ENCODE measurements at regions not wholly inside any gene's neighbourhood (a gene's known extent, or its start where the extent isn't known, plus 50 kb on each side); places are given as distances from the start of the nearest gene placed in this dataset.
"Not testable (repeated sequence)": the region's sequence is repeated elsewhere in the genome, so short reads cannot be mapped to it uniquely, and the experiment has no call there.

GRCh38 chr15:20646529-20647142 is 105.0 kb upstream of the GOLGA6L6 start:
- Histone ChIP-seq H4K20me1 (no peaks in the 10 kb centered on the region), H3K9me3 (replicated peaks in 1 of 11) (no peaks in the 10 kb centered on the region), H3K9ac (no peak overlapping the region), H3K27me3 (no peaks in the 10 kb centered on the region), H3K4me3 (no peak overlapping the region), H3K4me2 (peak overlapping the region in 10 of 11 experiments; percentile 8 to 67 (median 52); a peak in 20 of 22 replicates), H3K36me3 (no peaks in the 10 kb centered on the region), H3K4me1 (peaks cover 8 to 30% (median 13%) of the 10 kb centered on the region in 10 experiments), H3K27ac (peak overlapping the region in 8 of 11 experiments; percentile 2 to 51 (median 43); a peak in 14 of 22 replicates)
- no peak for TF ChIP-seq Cebpa-rat (IDR thresholded peaks at IDR 0.05)

DNA sequence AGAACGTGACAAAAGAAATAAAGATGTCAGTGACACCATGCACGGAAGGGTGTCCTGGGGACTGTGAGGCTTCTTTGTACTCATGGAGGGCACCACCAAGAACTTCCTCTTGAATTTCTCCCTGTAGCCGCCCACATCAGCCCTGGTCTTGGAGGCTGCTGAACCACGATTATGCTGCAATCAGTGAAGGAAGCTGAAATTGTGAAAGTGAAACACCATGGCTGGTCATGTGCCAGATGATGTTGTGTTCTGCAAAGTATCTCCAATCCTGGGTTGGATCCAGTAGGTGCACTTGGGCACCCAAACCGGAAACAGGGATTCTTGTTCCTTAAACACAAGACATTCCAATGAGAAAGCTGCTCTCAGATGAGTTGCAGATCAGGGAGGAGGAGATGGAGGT is 104.4 kb upstream of the GOLGA6L6 start:
- peaks cover 8 to 24% (median 13%) of the 10 kb centered on the region in 10 experiments for H3K4me1 ChIP-seq
- no peaks in the 10 kb centered on the region for H4K20me1 ChIP-seq
- peak; percentile 54 to 93 (median 89); a peak in 18 of 22 replicates for TF ChIP-seq Cebpa-rat (IDR thresholded peaks at IDR 0.05)
- no peaks in the 10 kb centered on the region for H3K9me3 ChIP-seq (replicated peaks in 1 of 11)
- H3K9ac ChIP-seq: no peak overlapping the region
- no peaks in the 10 kb centered on the region for H3K36me3 ChIP-seq
- H3K4me2 ChIP-seq: peak overlapping the region; percentile 6 to 67 (median 48)
- no peaks in the 10 kb centered on the region for H3K27me3 ChIP-seq
- H3K4me3 ChIP-seq: no peak overlapping the region
- H3K27ac ChIP-seq: peak overlapping the region in 8 of 11 experiments; percentile 2 to 51 (median 43); a peak in 14 of 22 replicates

DNA sequence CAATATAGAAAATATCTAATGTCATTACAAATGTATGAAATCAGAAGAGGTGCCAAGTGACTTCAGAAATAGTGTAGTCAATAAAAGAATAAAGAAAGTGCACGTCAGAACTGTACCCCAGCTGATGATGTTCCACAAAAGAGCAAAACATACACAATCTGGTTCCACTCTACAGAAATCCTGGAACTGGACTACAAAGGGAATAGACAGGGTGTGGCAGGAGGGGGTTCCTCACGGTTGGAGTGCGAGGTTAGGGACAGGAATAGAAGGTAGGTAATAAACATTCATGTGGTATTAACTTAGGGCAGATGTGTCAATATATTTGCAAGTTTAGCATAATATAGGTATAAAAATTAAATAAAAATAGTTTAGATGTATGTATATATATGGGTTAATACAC is 103.3 kb upstream of the GOLGA6L6 start:
- Histone ChIP-seq H3K36me3 (no peaks in the 10 kb centered on the region), H3K4me1 (peaks cover 8 to 20% (median 13%) of the 10 kb centered on the region in 10 experiments), H4K20me1 (no peaks in the 10 kb centered on the region), H3K4me3 (no peak overlapping the region), H3K9ac (no peak overlapping the region), H3K4me2 (peak overlapping the region in 2 of 11 experiments; percentile 59 to 67; a peak in 2 of 22 replicates), H3K9me3 (replicated peaks in 1 of 11) (no peaks in the 10 kb centered on the region), H3K27ac (no peak overlapping the region), H3K27me3 (no peaks in the 10 kb centered on the region)
- no peak for TF ChIP-seq Cebpa-rat (IDR thresholded peaks at IDR 0.05)

GRCh38 chr15:20643829-20644425 is 102.3 kb upstream of the GOLGA6L6 start:
- H4K20me1 ChIP-seq: no peaks in the 10 kb centered on the region
- H3K9me3 ChIP-seq (replicated peaks in 1 of 11): no peaks in the 10 kb centered on the region
- no peaks in the 10 kb centered on the region for H3K27me3 ChIP-seq
- H3K36me3 ChIP-seq: no peaks in the 10 kb centered on the region
- no peak for TF ChIP-seq Cebpa-rat (IDR thresholded peaks at IDR 0.05)
- no peak overlapping the region for H3K4me3 ChIP-seq
- no peak overlapping the region for H3K27ac ChIP-seq
- no peak overlapping the region for H3K4me2 ChIP-seq
- no peak overlapping the region for H3K9ac ChIP-seq
- peaks cover 8 to 20% (median 13%) of the 10 kb centered on the region in 10 experiments for H3K4me1 ChIP-seq

DNA sequence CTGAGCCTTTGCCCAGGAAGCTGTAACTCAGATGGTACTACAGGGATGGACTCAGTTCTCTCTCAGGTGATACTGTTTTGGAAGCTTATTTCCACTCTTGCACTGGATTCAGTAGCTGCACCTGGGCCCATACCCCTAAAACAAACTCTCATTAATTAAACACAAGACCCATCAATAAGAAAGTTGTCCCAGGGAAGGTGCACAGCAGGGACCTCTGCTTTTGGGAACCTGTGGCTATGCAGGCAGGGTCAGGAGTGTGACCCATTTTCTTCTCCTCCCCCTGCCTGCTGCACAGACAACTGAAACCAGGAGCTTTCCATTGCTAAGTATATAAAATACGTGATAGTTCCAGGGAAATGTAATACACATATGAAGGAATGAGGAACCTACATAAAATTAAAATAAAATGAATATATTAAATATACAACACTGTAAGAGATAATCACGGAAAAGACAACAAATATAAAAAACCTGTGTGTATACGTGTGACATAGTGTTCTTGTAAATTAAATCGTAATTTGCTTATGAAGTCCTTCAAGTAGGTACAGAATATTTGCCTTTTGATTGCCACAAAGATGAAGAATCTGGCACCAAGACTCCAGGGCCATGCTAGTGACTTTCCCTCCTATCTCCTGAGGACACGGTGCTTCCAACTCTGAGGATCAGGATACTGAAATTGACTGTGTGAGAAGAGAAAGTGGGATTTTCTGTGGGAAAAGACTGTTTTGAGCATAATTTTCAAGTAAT is 101.6 kb upstream of the GOLGA6L6 start:
- H3K27ac ChIP-seq: no peak overlapping the region

GRCh38 chr15:20642054-20642767 is 100.6 kb upstream of the GOLGA6L6 start:
- no peak overlapping the region for H3K27ac ChIP-seq
- TF ChIP-seq Cebpa-rat (IDR thresholded peaks at IDR 0.05): no peak
- H3K9me3 ChIP-seq (replicated peaks in 1 of 11): no peaks in the 10 kb centered on the region

More for the DNA sequence above, 101.6 kb upstream of the GOLGA6L6 start:
- Histone ChIP-seq H3K4me3 (no peak overlapping the region), H3K4me2 (no peak overlapping the region), H3K9ac (no peak overlapping the region), H3K36me3 (no peaks in the 10 kb centered on the region), H3K4me1 (peaks cover 8 to 20% (median 13%) of the 10 kb centered on the region in 10 experiments), H4K20me1 (no peaks in the 10 kb centered on the region), H3K9me3 (replicated peaks in 1 of 11) (no peaks in the 10 kb centered on the region), H3K27me3 (no peaks in the 10 kb centered on the region)
- TF ChIP-seq Cebpa-rat (IDR thresholded peaks at IDR 0.05): no peak

GRCh38 chr15:20640427-20640826 is 98.8 kb upstream of the GOLGA6L6 start:
- H3K27ac ChIP-seq; H3K9ac ChIP-seq; H3K9me3 ChIP-seq (replicated peaks in 1 of 11); H3K4me3 ChIP-seq; H4K20me1 ChIP-seq; H3K4me1 ChIP-seq; H3K36me3 ChIP-seq; H3K4me2 ChIP-seq; H3K27me3 ChIP-seq: not testable (repeated sequence)

More at GRCh38 chr15:20642054-20642767, 100.6 kb upstream of the GOLGA6L6 start:
- no peak overlapping the region for H3K4me2 ChIP-seq
- no peak overlapping the region for H3K9ac ChIP-seq
- H3K36me3 ChIP-seq: no peaks in the 10 kb centered on the region
- H3K27me3 ChIP-seq: no peaks in the 10 kb centered on the region
- H3K4me1 ChIP-seq: peaks cover 8 to 20% (median 13%) of the 10 kb centered on the region in 10 experiments
- no peaks in the 10 kb centered on the region for H4K20me1 ChIP-seq
- H3K4me3 ChIP-seq: no peak overlapping the region

DNA sequence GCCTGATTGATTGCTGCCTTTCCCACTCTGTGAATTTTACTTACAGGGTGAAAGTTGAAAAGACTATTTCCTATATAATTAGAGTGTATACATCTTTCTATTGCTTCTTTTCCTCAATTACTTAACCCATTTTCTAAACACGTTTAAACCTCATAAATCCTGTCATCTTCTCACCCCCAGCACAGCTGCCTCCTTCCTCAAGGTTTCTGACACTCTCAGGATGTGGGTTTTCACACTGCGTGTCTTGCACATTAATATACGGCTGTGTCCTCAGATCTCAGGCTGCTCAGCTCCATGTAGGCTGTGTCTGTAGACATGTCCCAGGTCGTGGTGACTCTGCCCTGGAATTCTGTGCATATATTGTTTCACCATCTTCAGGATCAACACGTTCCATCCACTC is 97.6 kb upstream of the GOLGA6L6 start:
- not testable (repeated sequence) for H3K36me3 ChIP-seq; H3K27me3 ChIP-seq; H3K4me2 ChIP-seq; H3K9ac ChIP-seq; H4K20me1 ChIP-seq; H3K9me3 ChIP-seq (replicated peaks in 1 of 11); H3K4me1 ChIP-seq; H3K27ac ChIP-seq; H3K4me3 ChIP-seq

DNA sequence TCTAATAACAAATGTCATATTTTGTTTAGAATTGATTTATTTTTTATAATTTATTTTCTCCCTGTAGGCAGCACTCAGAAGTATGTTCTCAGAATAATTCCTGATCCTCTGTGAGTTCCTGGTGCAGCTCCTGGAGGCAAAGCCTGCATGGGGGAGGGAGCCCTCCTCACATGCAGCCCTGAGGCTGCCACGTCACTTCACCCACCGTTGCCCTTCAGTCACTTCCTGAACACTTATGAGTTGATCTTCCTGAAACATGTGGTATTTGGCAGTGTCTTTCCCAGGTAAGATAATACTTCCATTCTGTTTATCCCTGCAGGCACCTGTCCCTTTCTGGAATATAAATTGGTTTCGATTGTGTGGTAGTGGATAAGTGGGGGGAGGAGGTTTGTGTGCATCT is 95.9 kb upstream of the GOLGA6L6 start:
- not testable (repeated sequence) for H3K9ac ChIP-seq; H3K36me3 ChIP-seq; H3K4me3 ChIP-seq; H3K27me3 ChIP-seq; H3K4me2 ChIP-seq; H3K4me1 ChIP-seq; H3K9me3 ChIP-seq (replicated peaks in 1 of 11); H3K27ac ChIP-seq; H4K20me1 ChIP-seq

GRCh38 chr15:20629526-20629925 is 87.9 kb upstream of the GOLGA6L6 start:
- not testable (repeated sequence) for H3K27me3 ChIP-seq; H3K9me3 ChIP-seq (replicated peaks in 1 of 11); H3K4me1 ChIP-seq; H3K36me3 ChIP-seq; H4K20me1 ChIP-seq; H3K4me3 ChIP-seq; H3K9ac ChIP-seq; H3K4me2 ChIP-seq; H3K27ac ChIP-seq

DNA sequence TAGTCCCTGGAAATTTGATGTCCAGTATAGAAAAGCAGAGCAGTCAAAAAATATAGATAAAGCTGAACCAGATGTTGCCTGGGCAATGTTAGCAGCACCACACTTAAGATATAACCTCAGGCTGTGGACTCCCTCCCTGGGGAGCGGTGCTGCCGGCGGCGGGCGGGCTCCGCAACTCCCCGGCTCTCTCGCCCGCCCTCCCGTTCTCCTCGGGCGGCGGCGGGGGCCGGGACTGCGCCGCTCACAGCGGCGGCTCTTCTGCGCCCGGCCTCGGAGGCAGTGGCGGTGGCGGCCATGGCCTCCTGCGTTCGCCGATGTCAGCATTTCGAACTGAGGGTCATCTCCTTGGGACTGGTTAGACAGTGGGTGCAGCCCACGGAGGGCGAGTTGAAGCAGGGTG is 86.9 kb upstream of the GOLGA6L6 start:
- H3K27me3 ChIP-seq; H3K27ac ChIP-seq; H3K9me3 ChIP-seq (replicated peaks in 1 of 11); H3K36me3 ChIP-seq; H3K9ac ChIP-seq; H3K4me3 ChIP-seq; H3K4me1 ChIP-seq; H4K20me1 ChIP-seq; H3K4me2 ChIP-seq: not testable (repeated sequence)

DNA sequence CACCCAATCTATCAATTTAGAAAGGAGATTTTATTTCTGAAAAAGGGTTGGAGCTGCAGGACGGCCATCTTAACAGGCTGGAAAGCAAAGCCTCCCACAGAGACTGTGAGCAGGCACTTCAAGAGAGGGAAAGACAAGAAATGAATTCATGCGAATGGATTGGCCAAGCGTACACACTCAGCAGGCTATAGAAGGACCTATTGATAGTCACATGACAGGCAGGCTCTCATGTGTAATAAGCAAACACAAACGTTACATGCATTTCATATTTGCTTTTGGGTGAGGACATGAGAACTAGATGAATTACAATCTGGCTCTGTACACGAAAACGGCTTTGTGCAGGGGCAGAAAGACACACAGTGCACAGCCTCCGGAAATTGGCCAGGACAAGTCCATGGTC is 83.9 kb upstream of the GOLGA6L6 start:
- not testable (repeated sequence) for H4K20me1 ChIP-seq; H3K9me3 ChIP-seq (replicated peaks in 1 of 11); H3K27me3 ChIP-seq; H3K36me3 ChIP-seq; H3K9ac ChIP-seq; H3K4me3 ChIP-seq; H3K4me1 ChIP-seq; H3K27ac ChIP-seq; H3K4me2 ChIP-seq

- not testable (repeated sequence) for H3K9me3 ChIP-seq (replicated peaks in 1 of 11); H3K27me3 ChIP-seq; H3K9ac ChIP-seq; H3K27ac ChIP-seq; H3K36me3 ChIP-seq; H4K20me1 ChIP-seq; H3K4me2 ChIP-seq; H3K4me3 ChIP-seq; H3K4me1 ChIP-seq
Measured at GRCh38 chr15:20624085-20624484, 82.5 kb upstream of the GOLGA6L6 start.

Measured in BLaER1 treated with 17β-estradiol and CSF1 and Interleukin-3, amounts not matched to agents 10 nM and 100 nM (cell line).